NCI-H2029 treated with DMSO at 0.1 percent for 48 hours (cell line): ENCODE measurements at regions not wholly inside any gene's neighbourhood (a gene's known extent, or its start where the extent isn't known, plus 50 kb on each side); places are given as distances from the start of the nearest gene placed in this dataset.
"Not testable (repeated sequence)": the region's sequence is repeated elsewhere in the genome, so short reads cannot be mapped to it uniquely, and the experiment has no call there.

Experiments
- DNase-seq: peaks from one replicate; lab custom pipeline; 2025; lab: John Stamatoyannopoulos, UW

- no peak for DNase-seq
Measured at GRCh38 chr5:24264547-24264946, 380.2 kb downstream of the CDH10 start.

GRCh38 chr5:24265306-24265705 lies 379.5 kb downstream of the CDH10 start:
- no peak for DNase-seq

GRCh38 chr5:24268482-24269056 lies 376.2 kb downstream of the CDH10 start:
- no peak for DNase-seq

GRCh38 chr5:24271702-24272118 lies 373.1 kb downstream of the CDH10 start:
- not testable (repeated sequence) for DNase-seq

GRCh38 chr5:24272741-24273140 lies 372.0 kb downstream of the CDH10 start:
- DNase-seq = no peak

GRCh38 chr5:24280215-24280614 lies 364.6 kb downstream of the CDH10 start:
- no peak for DNase-seq

GRCh38 chr5:24281818-24282217 lies 363.0 kb downstream of the CDH10 start:
- DNase-seq = no peak

GRCh38 chr5:24289582-24290335 lies 355.0 kb downstream of the CDH10 start:
- no peak for DNase-seq

GRCh38 chr5:24290536-24290935 lies 354.2 kb downstream of the CDH10 start:
- DNase-seq = no peak

- no peak for DNase-seq
Measured at GRCh38 chr5:24291916-24292315, 352.9 kb downstream of the CDH10 start.

- no peak for DNase-seq
Measured at GRCh38 chr5:24294333-24294732, 350.4 kb downstream of the CDH10 start.

- DNase-seq = no peak
Measured at GRCh38 chr5:24314106-24314505, 330.7 kb downstream of the CDH10 start.

- no peak for DNase-seq
Measured at GRCh38 chr5:24320643-24321042, 324.1 kb downstream of the CDH10 start.

GRCh38 chr5:24325306-24325832 lies 319.4 kb downstream of the CDH10 start:
- no peak for DNase-seq

GRCh38 chr5:24331531-24331930 lies 313.2 kb downstream of the CDH10 start:
- no peak for DNase-seq

GRCh38 chr5:24347158-24347557 lies 297.6 kb downstream of the CDH10 start:
- DNase-seq = no peak

GRCh38 chr5:24351285-24351684 lies 293.5 kb downstream of the CDH10 start:
- no peak for DNase-seq

- DNase-seq = no peak
Measured at GRCh38 chr5:24353016-24353415, 291.8 kb downstream of the CDH10 start.

- DNase-seq = no peak
Measured at GRCh38 chr5:24353611-24354010, 291.2 kb downstream of the CDH10 start.

- peak; percentile 32 for DNase-seq
Measured at GRCh38 chr5:24363789-24364481, 280.8 kb downstream of the CDH10 start.

- DNase-seq = no peak
Measured at GRCh38 chr5:24364711-24365110, 280.1 kb downstream of the CDH10 start.

GRCh38 chr5:24365406-24365805 lies 279.4 kb downstream of the CDH10 start:
- DNase-seq = no peak

- no peak for DNase-seq
Measured at GRCh38 chr5:24367216-24367615, 277.6 kb downstream of the CDH10 start.
